ENCODE measurements at regions not wholly inside any gene's neighbourhood (a gene's known extent, or its start where the extent isn't known, plus 50 kb on each side); places are given as distances from the start of the nearest gene placed in this dataset.

GRCh38 chr16:65961476-65962143 lies 404.9 kb upstream of the CDH5 start:
- no peak for TF ChIP-seq POLR2AphosphoS5 (IDR thresholded peaks at IDR 0.05; ENCODE audit: borderline replicate concordance, low read depth, low read length)
- TF ChIP-seq EZH2 (IDR thresholded peaks at IDR 0.05), result no peak
- no peak for TF ChIP-seq FOXP2 (optimal IDR thresholded peaks at IDR 0.05; ENCODE audit: control extremely low read depth, extremely low read length, insufficient read depth)
